ENCODE measurements at regions not wholly inside any gene's neighbourhood (a gene's known extent, or its start where the extent isn't known, plus 50 kb on each side); places are given as distances from the start of the nearest gene placed in this dataset.
"Not testable (repeated sequence)": the region's sequence is repeated elsewhere in the genome, so short reads cannot be mapped to it uniquely, and the experiment has no call there.

- ATAC-seq (no peak), DNase-seq (no peak)
- intact Hi-C loops (cut with micrococcal nuclease) = no loop called here
Measured at GRCh38 chr13:68736961-68737360, 1370.7 kb upstream of the ATXN8OS start.

DNA sequence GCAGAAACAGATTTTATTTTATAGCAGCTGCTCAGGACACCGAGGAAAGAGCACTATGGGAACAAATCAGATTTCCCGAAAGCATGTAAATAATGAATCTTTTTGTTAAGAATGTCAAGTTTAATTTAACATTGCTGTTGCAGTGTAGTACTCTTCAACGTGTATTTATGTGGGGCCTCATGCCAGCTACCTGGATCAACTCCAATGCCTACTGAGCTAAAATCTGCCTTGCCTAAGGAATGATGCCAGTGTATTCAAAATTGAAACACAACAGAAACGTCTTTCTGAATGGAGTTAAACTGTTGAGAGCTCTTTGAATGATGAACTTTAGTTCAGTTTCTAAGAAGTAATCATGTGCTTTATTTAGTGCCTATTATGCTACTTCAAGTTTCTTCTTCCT is 1379.8 kb upstream of the ATXN8OS start:
- ATAC-seq (no peak), DNase-seq (no peak)
- intact Hi-C loops (cut with micrococcal nuclease) = no loop called here

DNA sequence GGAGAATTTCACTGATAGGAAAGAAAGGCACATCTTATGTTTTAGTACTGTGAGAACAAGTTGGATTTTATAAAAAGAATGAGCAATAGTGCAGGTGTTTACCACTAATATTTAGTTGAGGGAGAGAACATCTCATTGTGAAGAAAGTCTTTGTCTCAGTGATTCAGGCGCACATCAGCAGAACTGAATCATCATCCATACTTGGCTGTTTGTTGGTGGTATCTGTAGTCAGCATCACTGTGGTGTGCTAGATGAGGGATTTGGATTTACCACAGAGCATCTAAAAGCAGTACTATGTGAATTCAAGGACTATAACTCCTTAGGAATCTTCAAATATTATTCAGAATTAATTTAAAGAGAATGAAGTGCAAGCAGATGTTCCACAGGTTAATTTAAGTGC is 1380.5 kb upstream of the ATXN8OS start:
- DNase-seq (no peak), ATAC-seq (no peak)
- intact Hi-C loops (cut with micrococcal nuclease) = no loop called here

GRCh38 chr13:68719815-68720214 is 1387.8 kb upstream of the ATXN8OS start:
- ATAC-seq = no peak
- no peak for DNase-seq
- intact Hi-C loops (cut with micrococcal nuclease) = no loop called here

- intact Hi-C loops (cut with micrococcal nuclease) = no loop called here
- DNase-seq (no peak), ATAC-seq (no peak)
Measured at GRCh38 chr13:68715651-68716050, 1392.0 kb upstream of the ATXN8OS start.

DNA sequence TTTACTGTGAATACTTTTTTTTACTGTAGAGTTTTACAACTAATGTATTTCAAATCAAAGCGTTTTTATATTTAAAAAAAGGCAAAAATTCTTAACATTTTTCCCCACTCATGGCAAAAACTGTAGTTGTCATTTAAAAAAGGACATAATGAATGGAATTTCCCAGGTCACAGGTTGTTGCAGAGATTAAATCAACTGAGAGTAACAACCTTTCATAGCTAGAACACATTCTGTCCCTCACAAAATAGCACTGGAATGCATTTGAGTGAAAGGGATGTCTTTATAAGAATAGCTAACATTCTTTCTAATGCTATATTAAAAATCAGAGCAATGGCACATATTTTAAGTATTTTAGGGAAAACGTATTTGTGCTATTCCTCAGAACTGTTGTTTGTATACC is 1393.3 kb upstream of the ATXN8OS start:
- ATAC-seq (no peak), DNase-seq (no peak)
- intact Hi-C loops (cut with micrococcal nuclease) = no loop called here

- DNase-seq (no peak), ATAC-seq (no peak)
- intact Hi-C loops (cut with micrococcal nuclease) = no loop called here
Measured at GRCh38 chr13:68713394-68713793, 1394.2 kb upstream of the ATXN8OS start.

DNA sequence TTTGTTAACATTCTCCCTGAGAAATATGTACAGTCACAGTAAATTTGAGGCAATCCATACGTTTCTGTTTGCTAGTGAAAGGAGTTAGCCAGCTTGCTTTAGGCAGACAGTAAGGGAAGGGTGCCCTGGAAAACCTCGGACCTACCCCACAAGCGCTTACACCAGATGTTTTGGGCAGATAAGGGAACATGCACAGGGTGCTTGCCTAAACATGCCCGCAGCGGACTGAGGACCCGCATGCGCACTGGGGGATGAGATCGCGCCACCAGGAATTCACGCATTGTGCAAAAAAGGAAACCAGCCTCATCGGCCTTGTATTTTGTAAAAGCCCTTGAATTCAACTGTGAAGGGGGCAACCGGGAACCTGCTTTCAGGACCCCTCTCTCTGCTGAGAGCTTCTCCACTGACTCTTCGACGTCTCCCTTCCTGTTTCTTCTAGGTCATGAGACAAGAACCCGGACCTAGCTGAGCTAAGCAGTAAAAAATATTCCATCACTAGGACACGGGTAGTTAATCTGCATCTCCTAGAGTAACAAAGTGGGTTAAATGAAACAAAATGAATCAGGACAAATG is 1399.2 kb upstream of the ATXN8OS start:
- ATAC-seq = no peak
- intact Hi-C loops (cut with micrococcal nuclease) = no loop called here
- DNase-seq = no peak

- ATAC-seq; intact Hi-C loops (cut with micrococcal nuclease): not testable (repeated sequence)
Measured at GRCh38 chr13:68706044-68706443, 1401.6 kb upstream of the ATXN8OS start.

GRCh38 chr13:68697551-68697950 is 1410.1 kb upstream of the ATXN8OS start:
- ATAC-seq (no peak), DNase-seq (no peak)
- intact Hi-C loops (cut with micrococcal nuclease) = no loop called here

More at GRCh38 chr13:68706044-68706443, 1401.6 kb upstream of the ATXN8OS start:
- DNase-seq = not testable (repeated sequence)

GRCh38 chr13:68696907-68697306 is 1410.7 kb upstream of the ATXN8OS start:
- no peak for ATAC-seq
- intact Hi-C loops (cut with micrococcal nuclease) = no loop called here

GRCh38 chr13:68692049-68692448 is 1415.6 kb upstream of the ATXN8OS start:
- ATAC-seq = no peak
- no peak for DNase-seq
- intact Hi-C loops (cut with micrococcal nuclease) = no loop called here

More at GRCh38 chr13:68696907-68697306, 1410.7 kb upstream of the ATXN8OS start:
- DNase-seq = no peak

GRCh38 chr13:68690567-68690966 is 1417.1 kb upstream of the ATXN8OS start:
- DNase-seq = no peak
- intact Hi-C loops (cut with micrococcal nuclease) = no loop called here
- no peak for ATAC-seq

- intact Hi-C loops (cut with micrococcal nuclease) = no loop called here
- DNase-seq (no peak), ATAC-seq (no peak)
Measured at GRCh38 chr13:68676513-68677115, 1431.0 kb upstream of the ATXN8OS start.

DNA sequence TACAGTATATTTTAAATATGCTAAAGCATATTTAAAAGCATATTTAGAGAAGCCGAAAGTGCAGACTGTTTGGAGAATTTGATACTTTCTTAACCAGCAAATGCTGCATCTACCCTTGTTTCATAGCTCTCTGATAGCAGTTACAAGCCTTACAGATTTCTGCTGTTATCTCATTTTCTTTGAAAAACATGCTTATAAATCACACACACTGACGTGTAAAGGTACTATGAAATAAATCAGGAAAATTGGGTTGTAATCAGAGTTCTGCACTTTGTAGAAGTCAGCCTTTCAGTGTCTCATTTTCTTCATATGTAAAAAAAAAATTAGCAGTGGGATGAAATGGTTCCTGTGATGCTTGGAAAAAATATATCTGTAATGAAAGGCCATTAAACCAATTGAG is 1432.4 kb upstream of the ATXN8OS start:
- DNase-seq = no peak
- intact Hi-C loops (cut with micrococcal nuclease) = no loop called here
- ATAC-seq = no peak

DNA sequence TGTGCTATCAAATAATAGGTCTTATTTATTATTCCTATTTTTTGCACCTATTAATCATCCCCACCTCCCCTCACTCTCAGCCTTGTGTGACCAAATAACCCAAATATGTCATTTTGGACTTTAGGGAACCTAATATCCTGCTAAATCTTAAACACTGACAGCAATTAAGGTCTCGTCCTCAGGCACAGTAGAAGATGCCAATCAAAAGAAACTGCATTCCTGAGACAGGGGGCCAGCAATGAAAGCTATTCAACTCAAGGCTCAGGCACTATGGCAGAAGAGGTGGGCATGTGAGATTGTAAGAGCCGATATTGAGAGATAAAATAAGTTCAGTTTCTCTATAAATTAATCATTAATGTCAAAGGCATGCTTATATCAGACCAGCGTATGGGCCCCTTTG is 1437.7 kb upstream of the PCDH9 start:
- intact Hi-C loops (cut with micrococcal nuclease) = no loop called here
- ATAC-seq (no peak), DNase-seq (no peak)

- DNase-seq (no peak), ATAC-seq (no peak)
- intact Hi-C loops (cut with micrococcal nuclease) = no loop called here
Measured at GRCh38 chr13:68666774-68667397, 1436.8 kb upstream of the PCDH9 start.

DNA sequence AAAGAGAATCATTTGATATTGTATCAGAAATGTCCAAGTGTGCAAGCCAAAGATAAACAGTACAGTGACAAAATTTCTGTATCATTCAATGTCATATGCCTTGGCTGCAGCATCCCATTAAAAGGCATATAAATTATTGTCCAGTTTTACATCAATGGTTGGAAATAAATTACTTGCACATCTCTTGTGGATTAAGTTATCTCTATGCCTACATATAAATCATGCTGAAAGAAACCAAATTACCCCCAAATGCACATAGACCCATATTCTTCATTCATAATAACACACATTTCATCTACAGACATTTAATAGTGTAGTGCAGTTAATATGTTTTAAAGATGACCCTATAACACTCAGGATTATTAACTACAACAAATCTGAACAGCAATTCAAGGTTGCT is 1415.7 kb upstream of the PCDH9 start:
- no peak for DNase-seq
- ATAC-seq = no peak
- intact Hi-C loops (cut with micrococcal nuclease) = no loop called here

GRCh38 chr13:68644611-68645010 is 1414.5 kb upstream of the PCDH9 start:
- no peak for DNase-seq
- intact Hi-C loops (cut with micrococcal nuclease) = no loop called here
- no peak for ATAC-seq

- no peak for DNase-seq
- intact Hi-C loops (cut with micrococcal nuclease) = no loop called here
- no peak for ATAC-seq
Measured at GRCh38 chr13:68636784-68637183, 1406.6 kb upstream of the PCDH9 start.

GRCh38 chr13:68628994-68629393 is 1398.9 kb upstream of the PCDH9 start:
- DNase-seq = no peak
- intact Hi-C loops (cut with micrococcal nuclease) = no loop called here
- no peak for ATAC-seq

Measured in left ventricle myocardium superior (tissue), 1 donor.